HFF-Myc (cell line): ENCODE measurements at regions not wholly inside any gene's neighbourhood (a gene's known extent, or its start where the extent isn't known, plus 50 kb on each side); places are given as distances from the start of the nearest gene placed in this dataset.

Experiments used
- DNase-seq: peaks from one replicate; pipeline ENCODE4 v3.0.0-alpha.2; 2011; ENCODE audit warnings: low read depth; ENCODE audit errors: extremely low read depth
- H3K4me3 ChIP-seq: replicated peaks from 2 replicates; pipeline ENCODE4 v1.5.1; 2011; ENCODE audit warnings: low read depth, mild to moderate bottlenecking, control low read depth, low read length
- TF ChIP-seq, protein P1 (sequence below): IDR thresholded peaks from 2 replicates; pipeline ENCODE4 v1.5.1; 2012; ENCODE audit warnings: mild to moderate bottlenecking, low read depth, low read length, control low read depth; ENCODE audit errors: missing control alignments

DNA sequence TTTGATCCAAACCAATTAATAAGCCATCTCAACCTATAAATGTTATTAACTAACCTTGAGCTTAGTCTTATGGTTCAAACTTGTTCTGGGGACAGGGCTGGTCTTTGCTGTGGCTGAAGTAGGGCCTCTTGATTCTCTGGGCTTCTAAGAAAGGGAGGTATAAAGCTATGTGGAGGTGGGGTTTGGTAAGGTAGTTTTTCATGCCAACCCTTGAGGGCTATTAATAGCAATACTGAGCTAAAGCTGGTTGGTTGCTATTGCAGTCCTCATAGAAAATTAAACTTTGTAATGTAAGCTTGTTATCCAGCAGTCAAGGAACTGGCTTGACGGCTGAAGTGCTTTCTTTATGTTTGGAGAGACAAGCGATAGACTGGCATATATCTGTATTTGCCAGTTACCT lies 112.1 kb downstream of the RND3 start:
- no peak overlapping the region for H3K4me3 ChIP-seq
- TF ChIP-seq, protein P1, sequence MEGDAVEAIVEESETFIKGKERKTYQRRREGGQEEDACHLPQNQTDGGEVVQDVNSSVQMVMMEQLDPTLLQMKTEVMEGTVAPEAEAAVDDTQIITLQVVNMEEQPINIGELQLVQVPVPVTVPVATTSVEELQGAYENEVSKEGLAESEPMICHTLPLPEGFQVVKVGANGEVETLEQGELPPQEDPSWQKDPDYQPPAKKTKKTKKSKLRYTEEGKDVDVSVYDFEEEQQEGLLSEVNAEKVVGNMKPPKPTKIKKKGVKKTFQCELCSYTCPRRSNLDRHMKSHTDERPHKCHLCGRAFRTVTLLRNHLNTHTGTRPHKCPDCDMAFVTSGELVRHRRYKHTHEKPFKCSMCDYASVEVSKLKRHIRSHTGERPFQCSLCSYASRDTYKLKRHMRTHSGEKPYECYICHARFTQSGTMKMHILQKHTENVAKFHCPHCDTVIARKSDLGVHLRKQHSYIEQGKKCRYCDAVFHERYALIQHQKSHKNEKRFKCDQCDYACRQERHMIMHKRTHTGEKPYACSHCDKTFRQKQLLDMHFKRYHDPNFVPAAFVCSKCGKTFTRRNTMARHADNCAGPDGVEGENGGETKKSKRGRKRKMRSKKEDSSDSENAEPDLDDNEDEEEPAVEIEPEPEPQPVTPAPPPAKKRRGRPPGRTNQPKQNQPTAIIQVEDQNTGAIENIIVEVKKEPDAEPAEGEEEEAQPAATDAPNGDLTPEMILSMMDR = no peak
- no peak for DNase-seq

DNA sequence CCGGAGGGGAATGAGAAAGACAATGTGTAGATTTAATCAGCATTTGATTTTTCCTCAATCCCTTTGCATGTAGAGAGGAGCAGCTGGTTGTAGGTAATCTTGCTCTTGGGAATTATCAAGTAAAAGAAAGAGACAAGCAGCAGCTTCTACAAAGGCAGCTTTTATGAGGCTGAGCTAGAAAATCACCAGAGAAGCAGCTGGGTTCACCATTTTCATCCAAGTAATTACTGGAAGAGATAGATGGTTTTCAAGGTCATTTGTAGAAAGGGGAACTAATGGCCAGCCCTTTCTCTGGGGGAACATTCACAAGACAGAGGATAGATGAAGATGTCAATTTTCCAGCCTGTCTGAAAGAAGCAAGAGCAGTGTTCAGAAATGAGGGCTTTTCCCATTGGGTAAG lies 113.0 kb downstream of the RND3 start:
- TF ChIP-seq, protein P1 = no peak
- no peak for DNase-seq
- H3K4me3 ChIP-seq = no peak overlapping the region

DNA sequence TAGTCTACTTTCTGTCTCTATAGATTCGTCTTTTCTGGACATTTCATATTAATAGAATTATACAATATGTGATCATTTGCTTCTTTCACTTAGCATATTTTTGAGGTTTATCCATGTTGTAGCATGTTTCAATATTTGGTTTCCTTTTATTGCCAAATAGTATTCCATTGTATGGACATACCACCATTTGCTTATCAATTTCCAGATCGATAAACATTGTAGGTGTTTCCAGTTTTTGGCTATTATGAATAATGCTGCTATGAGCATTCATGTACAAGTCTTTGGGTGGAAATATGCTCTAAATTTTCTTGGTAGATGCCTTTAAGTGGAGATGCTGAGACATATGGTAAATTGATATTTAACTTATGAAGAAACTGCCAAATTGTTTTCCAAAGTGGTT lies 114.1 kb downstream of the RND3 start:
- H3K4me3 ChIP-seq = no peak overlapping the region
- no peak for DNase-seq
- TF ChIP-seq, protein P1 = no peak

DNA sequence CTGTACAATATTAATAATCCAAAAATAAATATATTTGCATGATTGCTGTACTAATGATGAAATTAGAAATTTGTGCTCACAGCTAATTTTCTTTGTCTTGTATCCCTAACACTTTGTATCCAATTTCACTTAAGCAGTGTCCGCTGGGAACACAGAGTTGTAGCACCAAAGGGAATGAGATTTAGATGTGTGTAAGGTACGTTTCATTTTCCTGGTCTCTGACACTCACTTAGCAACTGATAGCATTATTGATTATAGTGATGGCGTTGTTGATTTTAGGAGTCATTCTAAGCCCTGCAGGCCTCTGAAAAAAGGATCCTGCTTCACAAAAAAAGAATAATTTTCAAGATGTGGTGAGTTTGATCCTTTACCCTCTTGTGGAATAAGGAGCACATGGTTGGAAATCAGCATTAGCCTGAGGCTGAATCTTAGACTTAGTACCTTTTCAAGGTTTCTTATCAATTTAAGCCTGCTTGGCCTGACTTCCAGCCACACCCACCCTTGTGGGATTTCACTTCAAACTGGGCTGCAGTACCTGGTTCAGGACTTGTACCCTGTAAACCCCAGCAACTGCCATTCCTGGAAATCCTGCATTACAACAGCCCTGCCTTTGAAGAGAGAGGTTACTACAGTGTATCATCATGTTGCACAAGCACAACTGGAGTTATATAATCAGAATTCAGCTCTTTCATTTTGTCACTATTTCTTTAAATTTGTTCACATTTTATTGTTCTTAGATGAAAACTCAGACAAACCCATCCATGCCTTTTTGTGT lies 116.2 kb downstream of the RND3 start:
- no peak for DNase-seq
- TF ChIP-seq, protein P1 = no peak
- H3K4me3 ChIP-seq = no peak overlapping the region

DNA sequence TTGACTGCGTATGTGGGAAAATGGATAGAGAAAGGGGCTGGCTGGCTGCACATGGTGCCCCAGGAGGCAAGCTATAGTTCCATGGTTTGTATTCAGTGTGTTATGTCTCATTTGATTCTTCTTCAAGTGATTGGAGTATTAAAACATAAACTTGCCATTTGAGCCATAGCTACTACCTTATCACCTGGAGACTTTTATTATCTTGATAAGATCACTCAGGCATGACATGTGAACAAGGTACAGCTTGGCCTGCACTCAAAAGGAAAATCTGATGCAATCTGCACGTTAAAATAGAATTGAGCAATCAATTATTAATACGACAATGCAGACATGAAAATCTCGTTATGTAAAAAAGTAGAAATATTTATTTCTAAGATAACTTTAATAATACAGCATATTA lies 116.9 kb downstream of the RND3 start:
- no peak for DNase-seq

DNA sequence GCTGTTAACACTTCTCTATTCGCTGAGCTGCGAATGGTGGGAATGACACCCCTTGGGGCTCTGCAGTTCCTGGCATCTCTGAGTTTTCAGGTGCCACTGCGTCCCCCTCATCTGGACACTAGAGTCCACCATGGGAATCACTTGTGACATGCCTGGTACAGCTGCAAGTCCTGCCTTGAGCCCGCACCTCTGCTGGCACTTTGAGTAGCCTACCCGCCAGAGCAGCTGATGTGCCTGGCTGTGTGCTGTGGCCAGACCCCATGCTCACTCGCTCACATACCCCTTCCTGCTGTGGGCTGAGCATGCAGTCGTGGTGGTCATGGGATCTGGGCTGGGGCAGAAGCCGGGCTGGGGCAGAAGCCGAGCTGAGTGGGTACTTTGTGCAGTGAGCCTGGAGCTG lies 117.6 kb downstream of the RND3 start:
- DNase-seq = no peak
- TF ChIP-seq, protein P1 = no peak
- H3K4me3 ChIP-seq = no peak overlapping the region

More for the DNA sequence above, 116.9 kb downstream of the RND3 start:
- TF ChIP-seq, protein P1 = no peak
- no peak overlapping the region for H3K4me3 ChIP-seq

DNA sequence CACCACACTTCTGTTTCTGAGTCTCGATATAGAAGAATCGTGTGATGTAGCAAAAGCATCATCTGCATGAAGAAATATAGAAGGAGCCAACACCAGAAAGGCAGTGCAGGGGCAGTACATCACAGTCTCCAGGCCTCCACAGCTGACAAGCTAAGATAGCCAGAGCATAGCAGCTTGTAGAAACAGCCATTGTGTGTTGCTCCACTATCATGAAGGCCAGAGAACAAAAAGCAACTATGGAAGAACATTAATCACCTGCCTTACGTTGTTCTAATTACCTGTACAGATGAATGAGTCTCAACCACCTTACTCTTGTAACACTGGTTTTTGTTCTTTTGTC lies 129.0 kb downstream of the RND3 start:
- TF ChIP-seq, protein P1 = no peak
- no peak overlapping the region for H3K4me3 ChIP-seq
- DNase-seq = no peak
